Stimulated activated naive CD8-positive, alpha-beta T cell treated with anti-CD3 and anti-CD28 coated beads, Interleukin-15, Interleukin-2, amounts not matched to agents 100 ng/mL and 50 ng/mL, for 24 hours (primary cell): ENCODE measurements at regions not wholly inside any gene's neighbourhood (a gene's known extent, or its start where the extent isn't known, plus 50 kb on each side); places are given as distances from the start of the nearest gene placed in this dataset.

Source experiments
- H3K27ac Mint-ChIP-seq: one replicate; pipeline ENCODE4 v1.8.0; 2021; ENCODE audit warnings: mild to moderate bottlenecking, mixed read lengths
- H3K27me3 Mint-ChIP-seq: one replicate; pipeline ENCODE4 v1.8.0; 2021; ENCODE audit warnings: mixed read lengths
- H3K36me3 Mint-ChIP-seq: one replicate; pipeline ENCODE4 v1.8.0; 2021; ENCODE audit warnings: low read depth, mixed read lengths
- H3K4me1 Mint-ChIP-seq: one replicate; pipeline ENCODE4 v1.8.0; 2021; ENCODE audit warnings: low read depth, mixed read lengths
- H3K4me3 Mint-ChIP-seq: one replicate; pipeline ENCODE4 v1.8.0; 2021; ENCODE audit warnings: mild to moderate bottlenecking, mixed read lengths
- H3K9me3 Mint-ChIP-seq: one replicate; pipeline ENCODE4 v1.8.0; 2021; ENCODE audit warnings: mixed read lengths

DNA sequence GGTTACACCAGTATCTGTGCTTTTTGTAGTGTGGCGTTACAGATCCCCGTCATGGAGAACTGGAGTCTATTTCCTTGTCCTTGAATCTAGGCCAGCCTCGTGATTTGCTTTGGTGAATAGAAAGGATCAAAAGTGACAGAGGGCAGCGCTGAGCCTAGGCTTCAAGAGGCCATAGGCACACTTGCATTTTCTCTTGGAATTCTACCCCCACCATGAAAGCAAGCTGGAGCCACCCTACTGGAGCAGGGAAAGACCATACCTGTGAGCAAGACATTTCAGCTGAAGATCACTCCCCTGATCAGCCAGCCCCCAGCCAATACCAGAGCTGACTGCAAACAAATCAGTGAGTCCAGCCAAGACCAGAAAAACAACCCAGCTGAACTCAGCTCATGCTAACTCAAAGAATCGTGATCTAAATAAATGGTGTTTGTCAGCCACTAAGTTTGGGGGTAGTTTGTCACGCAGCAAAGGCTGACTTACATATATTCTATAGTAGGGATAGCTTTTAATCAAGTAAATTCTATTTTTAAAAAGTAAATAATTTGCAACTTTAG, 521.9 kb upstream of the TBX3 start:
- no peak overlapping the region for H3K27ac Mint-ChIP-seq
- no peak overlapping the region for H3K4me3 Mint-ChIP-seq
- H3K36me3 Mint-ChIP-seq, result no peaks in the 10 kb centered on the region
- H3K9me3 Mint-ChIP-seq, result no peaks in the 10 kb centered on the region
- H3K4me1 Mint-ChIP-seq, result no peaks in the 10 kb centered on the region
- no peaks in the 10 kb centered on the region for H3K27me3 Mint-ChIP-seq

DNA sequence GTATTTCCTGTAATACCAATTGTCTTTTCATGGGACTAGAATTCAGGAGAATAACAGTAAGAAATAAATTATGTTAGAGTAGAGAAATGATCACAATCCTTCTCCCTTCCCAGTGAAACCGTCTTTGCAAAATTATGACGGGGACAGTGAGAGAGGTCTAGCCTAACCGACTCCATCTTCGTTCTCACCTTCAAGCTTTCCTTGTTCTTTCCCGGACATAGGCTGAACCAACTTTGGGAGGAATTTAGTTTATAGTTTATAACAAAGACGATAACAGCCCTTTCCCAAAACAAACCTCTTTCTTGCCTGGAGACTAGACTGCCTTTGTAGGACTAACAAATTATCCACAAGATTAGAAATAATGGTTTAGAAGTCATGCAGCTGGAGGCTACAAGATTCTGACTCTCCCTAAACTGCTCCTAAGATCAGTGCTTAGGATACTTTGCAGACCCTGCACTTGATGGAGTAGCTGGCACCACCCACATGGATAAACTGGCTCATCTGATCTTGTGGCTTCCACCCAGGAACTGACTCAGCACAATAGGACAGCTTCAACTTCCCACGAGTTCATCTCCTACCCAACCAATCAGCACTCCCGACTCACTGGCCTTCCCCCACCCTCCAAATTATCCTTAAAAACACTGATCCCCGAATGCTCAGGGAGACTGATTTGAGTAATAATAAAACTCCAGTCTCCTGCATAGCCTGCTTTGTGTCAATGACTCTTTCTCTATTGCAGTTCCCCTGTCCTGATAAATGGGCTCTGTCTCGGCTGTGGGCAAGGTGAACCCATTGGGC, 521.2 kb upstream of the TBX3 start:
- Mint-ChIP-seq H3K9me3 (no peaks in the 10 kb centered on the region), H3K36me3 (no peaks in the 10 kb centered on the region), H3K4me3 (no peak overlapping the region), H3K27ac (no peak overlapping the region), H3K4me1 (no peaks in the 10 kb centered on the region), H3K27me3 (no peaks in the 10 kb centered on the region)

DNA sequence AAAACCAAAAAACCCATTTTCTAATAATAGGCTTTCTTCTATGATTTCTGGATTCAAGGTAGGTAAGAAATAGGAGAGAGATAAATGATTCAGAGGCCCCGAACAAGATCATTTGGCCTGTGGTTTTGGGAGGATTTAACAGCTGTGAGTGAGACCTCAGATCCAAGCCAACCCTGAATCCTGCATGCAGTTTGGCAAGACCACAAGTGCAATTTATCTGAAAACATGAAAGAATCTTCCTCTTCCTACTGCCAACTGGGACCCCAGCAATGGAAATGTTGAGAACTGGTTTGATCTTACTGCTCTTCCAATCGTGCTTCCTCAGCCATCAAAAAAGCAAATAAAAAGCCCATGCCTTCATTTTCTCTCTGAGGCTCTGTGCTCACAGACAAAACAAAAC, 519.7 kb upstream of the TBX3 start:
- Mint-ChIP-seq H3K27me3 (no peaks in the 10 kb centered on the region), H3K36me3 (no peaks in the 10 kb centered on the region), H3K9me3 (no peaks in the 10 kb centered on the region), H3K27ac (no peak overlapping the region), H3K4me1 (no peaks in the 10 kb centered on the region), H3K4me3 (no peak overlapping the region)

DNA sequence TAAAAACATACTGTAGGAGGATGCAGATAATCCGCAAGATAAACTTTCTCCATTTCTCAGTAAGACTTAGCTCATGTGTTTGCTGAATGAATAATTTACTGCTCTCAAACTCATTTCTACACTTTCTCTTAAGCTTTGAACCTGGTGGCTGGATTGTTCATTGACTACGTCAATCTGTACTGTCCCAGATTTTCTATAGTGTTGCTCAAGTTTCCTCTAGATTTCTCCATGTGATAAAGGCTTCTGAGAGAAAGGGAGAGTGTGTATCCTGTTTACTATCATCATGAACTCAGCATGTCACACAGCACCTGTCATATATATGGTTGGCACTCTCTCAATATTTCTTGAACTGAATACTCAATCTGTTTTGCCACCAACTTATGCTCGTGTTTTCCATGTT, 518.0 kb upstream of the TBX3 start:
- peaks cover 3% of the 10 kb centered on the region for H3K9me3 Mint-ChIP-seq
- H3K27ac Mint-ChIP-seq, result no peak overlapping the region
- no peak overlapping the region for H3K4me3 Mint-ChIP-seq
- no peaks in the 10 kb centered on the region for H3K27me3 Mint-ChIP-seq
- H3K36me3 Mint-ChIP-seq, result no peaks in the 10 kb centered on the region
- no peaks in the 10 kb centered on the region for H3K4me1 Mint-ChIP-seq

DNA sequence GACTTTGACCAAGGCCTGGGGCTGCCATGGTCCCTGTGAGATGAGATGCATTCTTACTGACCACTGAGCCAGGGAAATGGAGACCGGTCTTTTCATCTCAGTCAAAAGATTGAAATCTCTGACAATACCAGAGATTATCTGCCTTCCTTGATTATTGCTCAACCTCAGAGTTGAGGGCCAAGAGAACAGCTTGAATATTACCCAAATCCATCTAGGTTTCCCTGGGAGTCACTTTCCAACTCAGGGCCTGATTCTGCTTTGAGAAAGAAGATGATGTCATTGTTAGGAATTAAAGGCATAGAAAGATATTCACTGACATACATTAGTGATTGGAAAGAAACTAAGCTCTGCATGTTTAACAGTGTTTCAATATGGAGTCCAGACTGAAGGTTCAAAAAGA, 515.9 kb upstream of the TBX3 start:
- Mint-ChIP-seq H3K27me3 (no peaks in the 10 kb centered on the region), H3K36me3 (no peaks in the 10 kb centered on the region), H3K4me1 (no peaks in the 10 kb centered on the region), H3K9me3 (peaks cover 5% of the 10 kb centered on the region), H3K27ac (no peak overlapping the region), H3K4me3 (no peak overlapping the region)

DNA sequence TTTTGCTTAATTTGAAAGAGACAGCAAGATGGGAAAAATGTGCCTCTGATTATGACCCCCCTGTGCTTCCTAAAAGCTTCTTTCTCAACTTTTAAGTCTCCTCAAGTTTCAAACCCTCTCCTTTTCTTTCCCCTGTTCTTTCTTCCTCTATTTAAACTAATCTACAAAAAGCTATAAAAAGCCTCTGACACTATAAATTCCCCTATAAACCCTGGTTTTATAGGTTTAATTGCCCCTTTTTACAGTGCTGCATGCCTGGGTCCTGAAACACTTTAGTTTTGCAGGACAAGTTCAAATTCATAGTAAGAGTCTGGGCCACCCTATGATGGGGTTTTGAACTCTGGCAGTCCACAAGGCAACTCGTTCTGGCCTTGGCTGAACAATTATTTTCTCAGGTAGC, 510.9 kb upstream of the TBX3 start:
- no peaks in the 10 kb centered on the region for H3K36me3 Mint-ChIP-seq
- H3K4me1 Mint-ChIP-seq, result no peaks in the 10 kb centered on the region
- H3K4me3 Mint-ChIP-seq, result no peak overlapping the region
- H3K27ac Mint-ChIP-seq, result no peak overlapping the region
- H3K9me3 Mint-ChIP-seq, result peaks cover 5% of the 10 kb centered on the region
- no peaks in the 10 kb centered on the region for H3K27me3 Mint-ChIP-seq

DNA sequence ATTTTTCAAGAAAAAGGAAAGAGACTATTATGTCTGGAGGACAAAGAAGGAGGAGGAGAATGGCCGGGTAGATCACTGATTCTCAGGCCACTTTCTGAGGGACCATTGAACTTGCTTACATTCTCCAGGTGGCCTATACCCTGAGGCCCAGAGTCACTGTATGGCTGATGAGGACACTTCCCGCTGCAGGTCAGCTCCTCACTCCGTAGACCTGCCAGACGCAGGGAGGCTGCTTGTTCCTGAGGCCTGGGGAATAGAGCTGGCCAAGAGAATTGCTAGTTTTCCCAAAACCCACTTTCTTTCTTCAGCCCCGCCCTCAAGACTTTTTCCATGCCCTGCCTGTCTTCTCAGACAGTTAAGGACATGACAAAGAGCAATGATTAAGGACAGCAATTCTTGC, 510.5 kb upstream of the TBX3 start:
- Mint-ChIP-seq H3K4me3 (no peak overlapping the region), H3K27me3 (no peaks in the 10 kb centered on the region), H3K9me3 (peaks cover 5% of the 10 kb centered on the region), H3K36me3 (no peaks in the 10 kb centered on the region), H3K27ac (no peak overlapping the region), H3K4me1 (no peaks in the 10 kb centered on the region)

DNA sequence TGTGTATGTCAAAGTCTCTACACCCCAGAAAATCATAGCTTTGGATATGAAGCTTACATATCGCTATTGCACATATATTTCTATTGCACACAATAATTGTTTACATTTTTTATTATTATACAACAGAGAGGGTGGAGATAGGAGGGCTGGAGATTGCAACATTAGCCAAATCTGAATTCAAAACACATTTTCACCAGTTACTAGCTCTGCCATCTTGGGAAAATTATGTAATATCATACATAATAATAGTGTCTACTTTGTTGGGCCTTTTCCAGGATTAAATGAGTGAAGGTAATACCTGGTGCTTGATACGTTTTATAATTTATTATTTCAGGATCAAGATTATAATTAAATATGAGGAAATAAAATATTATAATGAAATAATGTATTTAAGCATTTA, 507.4 kb upstream of the TBX3 start:
- Mint-ChIP-seq H3K36me3 (no peaks in the 10 kb centered on the region), H3K4me1 (no peaks in the 10 kb centered on the region), H3K27ac (no peak overlapping the region), H3K9me3 (no peaks in the 10 kb centered on the region), H3K4me3 (no peak overlapping the region), H3K27me3 (no peaks in the 10 kb centered on the region)

DNA sequence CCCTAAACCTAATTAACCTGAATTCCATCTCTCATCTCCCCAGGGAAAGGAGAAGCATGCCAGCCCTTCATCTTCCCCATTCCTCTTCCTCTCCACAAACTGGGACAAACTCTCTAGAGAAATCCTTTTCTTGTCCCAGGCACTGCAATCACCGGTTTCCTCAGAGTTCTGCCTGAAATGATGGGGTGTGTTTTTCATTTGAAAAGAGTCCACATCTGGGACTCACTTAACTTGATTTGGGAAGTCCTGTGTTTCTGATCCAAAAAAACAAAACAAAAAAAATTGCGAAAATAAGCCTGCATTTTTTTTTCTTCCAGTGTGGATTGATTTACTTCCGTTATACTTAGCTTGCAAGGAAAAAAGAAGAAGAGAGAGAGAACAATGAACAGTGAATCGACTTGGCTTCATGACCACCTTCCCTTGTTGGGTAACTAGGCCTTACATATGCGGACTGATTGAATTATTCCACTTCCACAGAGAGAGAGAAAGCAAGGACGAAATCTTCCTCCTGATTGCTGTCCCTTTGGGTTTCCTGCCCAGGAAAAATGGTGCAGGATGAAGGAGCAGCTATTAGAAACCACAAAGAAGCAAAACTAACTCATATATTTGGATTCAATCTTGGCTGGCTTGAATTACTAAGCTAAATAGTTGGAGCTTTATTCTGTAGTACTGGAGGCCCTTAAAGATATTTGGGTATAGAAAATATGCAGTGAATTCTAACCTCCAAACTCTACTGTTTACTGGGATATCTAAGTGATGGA, 506.2 kb upstream of the TBX3 start:
- no peaks in the 10 kb centered on the region for H3K4me1 Mint-ChIP-seq
- H3K27ac Mint-ChIP-seq, result no peak overlapping the region
- H3K4me3 Mint-ChIP-seq, result no peak overlapping the region
- H3K36me3 Mint-ChIP-seq, result no peaks in the 10 kb centered on the region
- H3K27me3 Mint-ChIP-seq, result no peaks in the 10 kb centered on the region
- no peaks in the 10 kb centered on the region for H3K9me3 Mint-ChIP-seq

DNA sequence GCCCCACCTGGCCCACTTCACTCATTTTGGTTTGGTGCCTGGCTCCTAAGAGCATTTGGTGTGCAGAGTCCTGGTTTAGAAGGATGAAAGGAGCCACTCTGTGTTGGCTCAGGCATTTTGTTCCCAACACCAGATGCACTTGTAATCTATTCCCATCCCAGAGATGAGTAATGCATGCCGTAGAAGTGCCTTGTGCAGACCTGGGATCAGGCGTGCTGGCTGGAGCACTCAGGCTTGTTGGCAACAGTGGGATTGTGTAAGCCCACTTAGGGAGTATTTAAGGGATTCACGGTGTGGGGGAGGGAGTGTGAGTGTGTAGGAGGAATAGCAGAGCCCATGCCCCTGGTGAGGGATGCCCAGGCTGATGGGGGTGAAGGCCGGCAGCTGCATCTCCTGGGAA, 501.5 kb upstream of the TBX3 start:
- Mint-ChIP-seq H3K27me3 (no peaks in the 10 kb centered on the region), H3K9me3 (peaks cover 10% of the 10 kb centered on the region), H3K36me3 (no peaks in the 10 kb centered on the region), H3K4me3 (no peak overlapping the region), H3K27ac (no peak overlapping the region), H3K4me1 (no peaks in the 10 kb centered on the region)

DNA sequence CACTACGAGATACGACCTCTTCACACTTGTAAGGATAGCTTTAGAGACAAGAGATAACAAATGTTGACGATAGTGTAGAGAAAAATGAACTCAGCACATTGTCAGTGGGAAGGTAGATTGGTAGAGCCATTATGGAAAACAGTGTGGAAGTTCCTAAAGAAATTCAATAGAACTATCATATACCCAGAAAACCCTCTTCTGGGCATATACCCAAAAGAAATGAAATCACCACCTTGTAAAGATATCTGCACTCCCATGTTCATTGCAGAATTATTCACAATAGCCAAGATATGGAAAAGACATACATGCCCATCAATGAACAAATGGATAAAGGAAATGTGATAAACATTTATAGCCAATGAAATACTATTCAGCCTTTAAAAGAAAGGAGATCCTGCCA, 499.8 kb upstream of the TBX3 start:
- no peak overlapping the region for H3K4me3 Mint-ChIP-seq
- no peaks in the 10 kb centered on the region for H3K36me3 Mint-ChIP-seq
- H3K4me1 Mint-ChIP-seq, result no peaks in the 10 kb centered on the region
- no peak overlapping the region for H3K27ac Mint-ChIP-seq
- no peaks in the 10 kb centered on the region for H3K27me3 Mint-ChIP-seq
- peaks cover 10% of the 10 kb centered on the region for H3K9me3 Mint-ChIP-seq

DNA sequence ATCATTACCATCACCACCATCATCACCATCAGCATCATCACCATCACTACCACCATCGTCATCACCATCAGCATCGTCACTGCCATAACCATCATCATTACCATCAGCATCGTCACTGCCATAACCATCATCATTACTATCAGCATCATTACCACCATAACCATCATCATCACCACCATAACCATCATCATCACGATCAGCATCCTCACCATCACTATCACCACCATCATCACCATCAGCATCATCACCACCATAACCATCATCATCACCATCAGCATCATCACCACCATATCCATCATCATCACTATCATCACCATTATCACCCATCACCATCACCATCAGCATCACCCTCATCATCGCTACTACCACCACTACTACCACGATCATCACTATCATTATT, 493.9 kb upstream of the TBX3 start:
- H3K4me3 Mint-ChIP-seq, result no peak overlapping the region
- no peaks in the 10 kb centered on the region for H3K36me3 Mint-ChIP-seq
- no peak overlapping the region for H3K27ac Mint-ChIP-seq
- no peaks in the 10 kb centered on the region for H3K27me3 Mint-ChIP-seq
- no peaks in the 10 kb centered on the region for H3K9me3 Mint-ChIP-seq
- H3K4me1 Mint-ChIP-seq, result no peaks in the 10 kb centered on the region

DNA sequence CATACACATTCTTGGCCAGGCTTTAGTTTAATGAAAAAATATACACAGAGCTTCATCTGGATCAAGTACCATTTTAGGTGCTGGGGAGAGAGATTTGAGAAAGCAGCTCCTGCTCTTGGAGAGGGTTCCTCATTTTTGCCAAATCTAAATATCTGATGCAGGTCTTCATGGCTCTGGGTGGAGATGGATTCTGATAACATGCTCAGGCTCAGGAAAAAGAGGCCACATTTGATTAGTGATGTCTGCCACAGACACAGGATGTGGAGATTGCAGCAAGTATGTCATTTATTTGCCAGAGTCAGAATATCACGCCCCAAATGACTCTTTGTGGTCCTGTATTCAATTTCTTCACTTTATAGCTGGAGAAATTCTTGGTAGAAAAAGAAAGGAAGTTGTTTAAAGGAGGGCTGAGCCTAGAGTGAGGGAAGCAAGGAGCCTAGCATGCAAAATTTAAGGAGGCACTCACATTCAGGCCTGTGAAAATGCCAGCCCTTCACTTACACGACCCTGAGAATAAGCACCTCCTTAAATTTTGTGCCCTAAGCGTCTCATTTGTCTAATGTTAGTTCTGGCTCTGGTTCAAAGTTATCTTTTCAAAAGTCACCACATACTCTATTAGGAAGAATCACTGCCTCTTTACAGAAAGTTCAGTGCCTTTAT, 492.9 kb upstream of the TBX3 start:
- H3K27ac Mint-ChIP-seq, result no peak overlapping the region
- H3K4me3 Mint-ChIP-seq, result no peak overlapping the region
- H3K9me3 Mint-ChIP-seq, result no peaks in the 10 kb centered on the region
- H3K4me1 Mint-ChIP-seq, result no peaks in the 10 kb centered on the region
- H3K36me3 Mint-ChIP-seq, result no peaks in the 10 kb centered on the region
- H3K27me3 Mint-ChIP-seq, result no peaks in the 10 kb centered on the region

DNA sequence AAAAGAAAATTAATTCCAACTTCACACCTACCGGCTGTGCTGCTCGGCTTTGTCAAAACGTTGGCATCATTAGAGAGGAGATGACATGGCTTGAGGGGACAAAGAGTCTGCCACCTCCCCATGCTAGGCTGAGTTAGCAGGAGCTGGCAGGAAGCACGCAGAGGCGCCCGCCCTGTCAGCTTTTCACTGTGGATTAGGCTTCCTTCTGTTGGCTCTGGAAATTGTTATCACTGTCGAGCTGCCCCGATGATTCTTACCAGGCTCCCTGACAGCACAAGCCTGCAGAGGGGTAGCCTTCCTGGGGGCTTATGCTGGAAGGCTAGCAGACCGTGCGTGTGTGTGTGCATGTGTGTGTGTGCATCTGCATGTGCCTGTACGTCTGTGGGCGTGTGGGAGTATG, 490.9 kb upstream of the TBX3 start:
- no peak overlapping the region for H3K27ac Mint-ChIP-seq
- H3K4me3 Mint-ChIP-seq, result no peak overlapping the region
- no peaks in the 10 kb centered on the region for H3K36me3 Mint-ChIP-seq
- no peaks in the 10 kb centered on the region for H3K27me3 Mint-ChIP-seq
- no peaks in the 10 kb centered on the region for H3K4me1 Mint-ChIP-seq
- H3K9me3 Mint-ChIP-seq, result no peaks in the 10 kb centered on the region

DNA sequence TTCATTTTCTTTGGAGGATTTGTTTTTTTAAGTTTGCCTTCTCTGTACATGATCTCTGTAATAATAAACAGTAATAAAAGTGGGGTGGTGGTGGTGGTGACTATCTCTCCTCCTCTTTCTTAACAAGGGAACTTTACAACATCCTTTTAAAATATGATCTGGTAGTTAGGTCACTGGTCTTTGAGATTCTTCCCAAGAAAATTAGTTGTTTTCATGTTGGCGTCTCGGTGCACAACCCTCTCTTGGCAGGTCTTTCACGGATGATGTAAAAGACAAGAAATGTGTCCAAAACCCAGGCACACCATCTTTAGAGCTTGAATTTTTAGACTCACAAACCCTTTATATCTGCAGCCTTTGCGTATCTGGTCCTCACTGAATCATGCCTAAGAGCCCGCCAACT, 488.5 kb upstream of the TBX3 start:
- no peak overlapping the region for H3K4me3 Mint-ChIP-seq
- H3K27ac Mint-ChIP-seq, result no peak overlapping the region
- peaks cover 11% of the 10 kb centered on the region for H3K9me3 Mint-ChIP-seq
- H3K4me1 Mint-ChIP-seq, result no peaks in the 10 kb centered on the region
- H3K27me3 Mint-ChIP-seq, result peaks cover 4% of the 10 kb centered on the region
- no peaks in the 10 kb centered on the region for H3K36me3 Mint-ChIP-seq
